ENCODE measurements at regions not wholly inside any gene's neighbourhood (a gene's known extent, or its start where the extent isn't known, plus 50 kb on each side); places are given as distances from the start of the nearest gene placed in this dataset.

DNA sequence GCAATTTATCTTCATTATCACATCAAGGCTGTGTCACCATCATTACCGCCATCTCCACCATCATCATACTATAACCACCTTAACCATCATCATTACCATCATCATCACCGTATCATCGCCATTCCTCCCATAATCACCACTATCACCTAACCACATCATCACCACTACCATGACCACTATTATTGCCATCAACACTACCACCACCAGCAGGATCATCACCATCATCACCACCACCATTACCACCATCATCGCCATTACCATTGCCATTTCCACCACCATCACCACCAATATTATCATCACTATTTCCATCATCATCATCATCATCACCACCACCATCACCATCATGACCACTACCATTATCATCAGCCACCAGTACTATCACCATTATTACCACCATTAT is 314.4 kb downstream of the CYP26B1 start:
- FAIRE-seq = no peak
- TF ChIP-seq, protein P1, sequence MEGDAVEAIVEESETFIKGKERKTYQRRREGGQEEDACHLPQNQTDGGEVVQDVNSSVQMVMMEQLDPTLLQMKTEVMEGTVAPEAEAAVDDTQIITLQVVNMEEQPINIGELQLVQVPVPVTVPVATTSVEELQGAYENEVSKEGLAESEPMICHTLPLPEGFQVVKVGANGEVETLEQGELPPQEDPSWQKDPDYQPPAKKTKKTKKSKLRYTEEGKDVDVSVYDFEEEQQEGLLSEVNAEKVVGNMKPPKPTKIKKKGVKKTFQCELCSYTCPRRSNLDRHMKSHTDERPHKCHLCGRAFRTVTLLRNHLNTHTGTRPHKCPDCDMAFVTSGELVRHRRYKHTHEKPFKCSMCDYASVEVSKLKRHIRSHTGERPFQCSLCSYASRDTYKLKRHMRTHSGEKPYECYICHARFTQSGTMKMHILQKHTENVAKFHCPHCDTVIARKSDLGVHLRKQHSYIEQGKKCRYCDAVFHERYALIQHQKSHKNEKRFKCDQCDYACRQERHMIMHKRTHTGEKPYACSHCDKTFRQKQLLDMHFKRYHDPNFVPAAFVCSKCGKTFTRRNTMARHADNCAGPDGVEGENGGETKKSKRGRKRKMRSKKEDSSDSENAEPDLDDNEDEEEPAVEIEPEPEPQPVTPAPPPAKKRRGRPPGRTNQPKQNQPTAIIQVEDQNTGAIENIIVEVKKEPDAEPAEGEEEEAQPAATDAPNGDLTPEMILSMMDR (IDR thresholded peaks at IDR 0.05; ENCODE audit: insufficient read depth, missing control alignments) = no peak
- DNase-seq (ENCODE audit: insufficient read length, low spot score) = no peak

GRCh38 chr2:71832844-71833243 is 314.8 kb downstream of the CYP26B1 start:
- DNase-seq (ENCODE audit: insufficient read length, low spot score) = no peak
- no peak for FAIRE-seq
- TF ChIP-seq, protein P1 (IDR thresholded peaks at IDR 0.05; ENCODE audit: insufficient read depth, missing control alignments) = no peak

DNA sequence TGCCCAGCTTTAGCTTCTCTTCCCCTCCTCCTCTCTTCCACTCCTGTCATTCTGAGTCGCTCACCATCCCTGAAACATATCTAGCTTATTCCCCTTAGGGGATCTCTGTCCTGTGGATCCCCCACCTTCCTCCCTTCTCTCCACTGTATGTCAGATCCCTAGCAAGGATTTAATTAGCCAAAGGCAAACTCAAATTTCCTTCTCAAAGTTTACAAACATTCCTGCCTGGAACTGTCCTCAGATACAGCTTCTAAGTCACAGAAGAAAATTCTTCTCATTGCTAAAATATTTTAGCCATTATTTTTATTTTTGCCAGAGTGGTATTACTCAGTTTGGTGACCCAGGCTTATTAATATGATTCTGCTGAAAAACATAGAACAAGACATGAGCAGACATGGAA is 315.3 kb downstream of the CYP26B1 start:
- TF ChIP-seq, protein P1 (IDR thresholded peaks at IDR 0.05; ENCODE audit: insufficient read depth, missing control alignments) = no peak
- no peak for FAIRE-seq

DNA sequence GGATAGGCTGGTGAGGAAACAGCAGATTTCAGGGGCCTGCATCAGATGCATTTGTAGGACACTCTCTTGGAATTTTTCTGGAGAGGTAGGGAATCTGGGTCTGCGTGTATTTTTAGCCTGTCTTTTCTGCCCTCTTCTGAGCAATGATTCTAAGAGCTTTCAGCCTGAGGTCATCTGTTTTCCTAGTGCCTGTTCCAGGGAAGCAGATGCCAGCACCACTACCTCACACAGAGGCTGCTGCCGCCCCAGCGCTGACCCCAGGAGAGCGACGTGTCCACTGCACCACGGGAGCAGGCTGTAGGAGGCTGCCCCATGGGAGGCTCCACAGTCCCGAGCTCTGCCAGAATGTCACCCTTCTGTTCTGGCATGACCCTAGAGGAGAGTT is 316.5 kb downstream of the CYP26B1 start:
- no peak for FAIRE-seq
- TF ChIP-seq, protein P1 (IDR thresholded peaks at IDR 0.05; ENCODE audit: insufficient read depth, missing control alignments) = no peak
- DNase-seq (ENCODE audit: insufficient read length, low spot score) = no peak

More for the DNA sequence above, 315.3 kb downstream of the CYP26B1 start:
- no peak for DNase-seq (ENCODE audit: insufficient read length, low spot score)

DNA sequence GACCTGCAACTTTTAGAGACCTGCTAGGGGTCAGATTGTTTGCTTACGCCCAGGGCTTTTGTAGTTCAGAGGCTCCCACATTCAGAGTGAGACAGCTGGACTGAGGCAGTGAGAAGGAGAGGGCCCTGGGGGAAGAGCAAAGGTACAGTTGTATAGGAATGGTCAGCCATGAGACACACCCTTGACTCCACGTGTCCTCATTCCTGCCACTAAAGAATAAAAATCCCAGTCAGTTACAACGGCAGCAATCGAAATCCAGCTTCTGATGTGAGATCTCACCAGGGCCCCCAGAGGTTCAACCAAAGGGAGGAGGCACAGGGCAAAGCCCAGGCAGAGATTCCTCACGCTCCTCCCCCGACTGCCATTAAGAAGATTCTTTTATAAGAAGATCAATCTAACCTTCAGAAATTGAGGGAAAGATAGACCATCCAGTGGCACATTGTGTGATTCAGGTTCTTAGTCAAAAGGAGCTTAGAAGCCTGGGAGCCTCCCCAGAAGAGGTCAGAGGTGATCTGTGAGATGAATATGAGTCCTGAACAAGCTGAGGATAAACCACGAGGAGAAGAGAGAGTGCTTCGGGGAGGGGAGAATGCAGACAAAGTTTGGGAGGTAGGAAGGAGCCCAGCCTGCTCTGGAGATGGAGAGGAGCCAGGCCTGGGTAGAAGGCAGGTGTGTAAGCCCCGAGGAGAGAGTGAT is 317.0 kb downstream of the CYP26B1 start:
- no peak for DNase-seq (ENCODE audit: insufficient read length, low spot score)
- no peak for FAIRE-seq

GRCh38 chr2:71829008-71829407 is 318.7 kb downstream of the CYP26B1 start:
- TF ChIP-seq, protein P1 (IDR thresholded peaks at IDR 0.05; ENCODE audit: insufficient read depth, missing control alignments) = no peak
- DNase-seq (ENCODE audit: insufficient read length, low spot score) = no peak
- FAIRE-seq = no peak

More for the DNA sequence above, 317.0 kb downstream of the CYP26B1 start:
- TF ChIP-seq, protein P1 (IDR thresholded peaks at IDR 0.05; ENCODE audit: insufficient read depth, missing control alignments) = no peak

- TF ChIP-seq, protein P1 (IDR thresholded peaks at IDR 0.05; ENCODE audit: insufficient read depth, missing control alignments) = no peak
- FAIRE-seq (no peak), DNase-seq (ENCODE audit: insufficient read length, low spot score) (no peak)
Observed at GRCh38 chr2:71827973-71828372, 319.7 kb downstream of the CYP26B1 start.

Data from D721Med (cell line).